GM23338 (cell line): ENCODE measurements at regions not wholly inside any gene's neighbourhood (a gene's known extent, or its start where the extent isn't known, plus 50 kb on each side); places are given as distances from the start of the nearest gene placed in this dataset.

Experiments used
- ATAC-seq: fragments of 200-7000 bp; cut with Tn5 transposase; 3 replicates; pipeline ENCODE4 v1.9.1; 2020
- DNase-seq: peaks from one replicate; pipeline ENCODE4 v3.0.0-alpha.2; 2015; ENCODE audit warnings: low spot score
- H2AFZ ChIP-seq: fragments of 200-600 bp; sonication (generic); 2 replicates; pipeline ENCODE4 v1.8.0; 2016; ENCODE audit warnings: antibody characterized with exemption, mild to moderate bottlenecking, moderate library complexity
- H3F3A ChIP-seq: fragments of 200-600 bp; sonication (generic); replicated peaks from 2 replicates; pipeline ENCODE4 v1.8.0; 2017; ENCODE audit warnings: antibody characterized with exemption, mixed run types, low read depth
- H3K27ac ChIP-seq: fragments of 200-600 bp; sonication (generic); 2 replicates; pipeline ENCODE4 v1.6.1; 2016; ENCODE audit warnings: low read depth
- H3K27me3 ChIP-seq: fragments of 200-600 bp; sonication (generic); 2 replicates; pipeline ENCODE4 v1.8.0; 2016; ENCODE audit warnings: mild to moderate bottlenecking, mixed run types, moderate library complexity; ENCODE audit not compliant: insufficient read depth
- H3K36me3 ChIP-seq: fragments of 200-600 bp; sonication (generic); 2 replicates; pipeline ENCODE4 v1.8.0; 2016; ENCODE audit warnings: mild to moderate bottlenecking; ENCODE audit not compliant: insufficient read depth
- H3K4me1 ChIP-seq: fragments of 200-600 bp; sonication (generic); 2 replicates; pipeline ENCODE4 v1.8.0; 2016; ENCODE audit warnings: mild to moderate bottlenecking, moderate library complexity; ENCODE audit not compliant: insufficient read depth
- H3K4me2 ChIP-seq: fragments of 200-600 bp; sonication (generic); 2 replicates; pipeline ENCODE4 v1.7.1; 2017; ENCODE audit warnings: mixed run types
- H3K4me3 ChIP-seq: fragments of 200-600 bp; sonication (generic); 2 replicates; pipeline ENCODE4 v1.6.1; 2016; ENCODE audit warnings: mixed run types
- H3K79me2 ChIP-seq: fragments of 200-600 bp; sonication (generic); replicated peaks from 2 replicates; pipeline ENCODE4 v1.8.0; 2017; ENCODE audit warnings: mild to moderate bottlenecking; ENCODE audit not compliant: insufficient read depth
- H3K9me2 ChIP-seq: fragments of 200-600 bp; sonication (generic); 2 replicates; pipeline ENCODE4 v1.8.0; 2017; ENCODE audit not compliant: insufficient read depth
- H4K20me1 ChIP-seq: fragments of 200-600 bp; sonication (generic); replicated peaks from 2 replicates; pipeline ENCODE4 v1.8.0; 2017; ENCODE audit warnings: mild to moderate bottlenecking; ENCODE audit not compliant: insufficient read depth
- H3K27ac Mint-ChIP-seq: 2 replicates; pipeline ENCODE4 v1.8.0; 2020; ENCODE audit warnings: inconsistent platforms, mild to moderate bottlenecking, moderate library complexity, mixed read lengths
- H3K27me3 Mint-ChIP-seq: 3 replicates; pipeline ENCODE4 v1.8.0; 2022; ENCODE audit warnings: low read depth, mild to moderate bottlenecking, moderate library complexity, mixed read lengths, inconsistent platforms; ENCODE audit not compliant: insufficient read depth, poor library complexity
- H3K36me3 Mint-ChIP-seq: 3 replicates; pipeline ENCODE4 v1.8.0; 2021; ENCODE audit warnings: low read depth, mild to moderate bottlenecking, inconsistent platforms, moderate library complexity, mixed read lengths
- H3K4me1 Mint-ChIP-seq: 3 replicates; pipeline ENCODE4 v1.8.0; 2020; ENCODE audit warnings: mild to moderate bottlenecking, inconsistent platforms, mixed read lengths
- H3K4me3 Mint-ChIP-seq: 3 replicates; pipeline ENCODE4 v1.8.0; 2021; ENCODE audit warnings: moderate library complexity, mild to moderate bottlenecking, inconsistent platforms, mixed read lengths
- H3K9me3 Mint-ChIP-seq: 3 replicates; pipeline ENCODE4 v1.8.0; 2020; ENCODE audit warnings: moderate library complexity, mild to moderate bottlenecking, inconsistent platforms, mixed read lengths
- NANOG ChIP-seq: IDR thresholded peaks from 2 replicates; pipeline ENCODE4 v1.6.1; 2016; ENCODE audit warnings: antibody characterized with exemption, borderline replicate concordance
- POLR2AphosphoS5 ChIP-seq: IDR thresholded peaks from 2 replicates; pipeline ENCODE4 v1.6.1; 2016; ENCODE audit warnings: antibody characterized with exemption, low read depth
- REST ChIP-seq: IDR thresholded peaks from one replicate; pipeline ENCODE4 v1.6.1; 2018; ENCODE audit warnings: antibody characterized with exemption; ENCODE audit not compliant: unreplicated experiment
- ZNF114 ChIP-seq: fragments of 250-450 bp; sonication (Bioruptor Pico); IDR thresholded peaks from 2 replicates; pipeline ENCODE4 v1.5.0; 2020; ENCODE audit warnings: mild to moderate bottlenecking, moderate library complexity
- ZNF331 ChIP-seq: fragments of 250-450 bp; sonication (Bioruptor Pico); IDR thresholded peaks from 2 replicates; pipeline ENCODE4 v1.5.0; 2020; ENCODE audit warnings: low read depth, mild to moderate bottlenecking, moderate library complexity
- ZNF462 ChIP-seq: fragments of 250-450 bp; sonication (Bioruptor Pico); IDR thresholded peaks from 2 replicates; pipeline ENCODE4 v1.5.0; 2020; ENCODE audit warnings: mild to moderate bottlenecking, moderate library complexity

GRCh38 chr5:99239826-99240360 lies 311.1 kb upstream of the CHD1 start:
- H3K4me3 ChIP-seq = no peak overlapping the region
- no peak for ATAC-seq
- H3K27ac ChIP-seq = no peak overlapping the region
- no peak overlapping the region for H3K4me2 ChIP-seq
- no peaks in the 10 kb centered on the region for H3K9me3 Mint-ChIP-seq
- TF ChIP-seq POLR2AphosphoS5 = no peak
- TF ChIP-seq ZNF114 = no peak
- TF ChIP-seq ZNF462 (CRISPR knock-in tag) = no peak
- no peak for TF ChIP-seq NANOG
- no peak for TF ChIP-seq ZNF331
- H3K36me3 Mint-ChIP-seq = no peaks in the 10 kb centered on the region
- H3K36me3 ChIP-seq = no peaks in the 10 kb centered on the region
- no peak overlapping the region for H3K4me3 Mint-ChIP-seq
- peaks cover 3% of the 10 kb centered on the region for H3K27me3 Mint-ChIP-seq
- H3K4me1 ChIP-seq = no peaks in the 10 kb centered on the region
- no peak overlapping the region for H2AFZ ChIP-seq
- H3F3A ChIP-seq = no peaks in the 10 kb centered on the region
- H4K20me1 ChIP-seq = no peaks in the 10 kb centered on the region
- no peaks in the 10 kb centered on the region for H3K27me3 ChIP-seq
- no peak for DNase-seq
- H3K4me1 Mint-ChIP-seq = no peaks in the 10 kb centered on the region
- H3K79me2 ChIP-seq = no peaks in the 10 kb centered on the region
- H3K27ac Mint-ChIP-seq = no peak overlapping the region
- H3K9me2 ChIP-seq = 0 out of 2 replicates have a peak, but pooled peaks cover 6% of the 10 kb centered on the region

GRCh38 chr5:99191206-99191745 lies 262.5 kb upstream of the CHD1 start:
- no peak overlapping the region for H3K4me3 ChIP-seq
- no peaks in the 10 kb centered on the region for H3K9me3 Mint-ChIP-seq
- no peaks in the 10 kb centered on the region for H3K27me3 ChIP-seq
- H3K27ac ChIP-seq = no peak overlapping the region
- no peaks in the 10 kb centered on the region; the same call in 1 of the 2 replicates for H3K9me2 ChIP-seq
- H3K27me3 Mint-ChIP-seq = no peaks in the 10 kb centered on the region
- DNase-seq (no peak), ATAC-seq (no peak)
- no peak overlapping the region for H3K4me3 Mint-ChIP-seq
- peaks cover 3% of the 10 kb centered on the region; the same call in 2 of the 3 replicates for H3K4me1 Mint-ChIP-seq
- no peak overlapping the region for H2AFZ ChIP-seq
- no peaks in the 10 kb centered on the region for H3K4me1 ChIP-seq
- no peaks in the 10 kb centered on the region for H3K36me3 Mint-ChIP-seq
- no peaks in the 10 kb centered on the region for H3K79me2 ChIP-seq
- H3F3A ChIP-seq = no peaks in the 10 kb centered on the region
- no peak overlapping the region for H3K27ac Mint-ChIP-seq
- no peaks in the 10 kb centered on the region for H3K36me3 ChIP-seq
- no peaks in the 10 kb centered on the region for H4K20me1 ChIP-seq
- H3K4me2 ChIP-seq = no peak overlapping the region
- TF ChIP-seq ZNF331 (no peak), REST (no peak)
